ENCODE measurements at regions not wholly inside any gene's neighbourhood (a gene's known extent, or its start where the extent isn't known, plus 50 kb on each side); places are given as distances from the start of the nearest gene placed in this dataset.

DNA sequence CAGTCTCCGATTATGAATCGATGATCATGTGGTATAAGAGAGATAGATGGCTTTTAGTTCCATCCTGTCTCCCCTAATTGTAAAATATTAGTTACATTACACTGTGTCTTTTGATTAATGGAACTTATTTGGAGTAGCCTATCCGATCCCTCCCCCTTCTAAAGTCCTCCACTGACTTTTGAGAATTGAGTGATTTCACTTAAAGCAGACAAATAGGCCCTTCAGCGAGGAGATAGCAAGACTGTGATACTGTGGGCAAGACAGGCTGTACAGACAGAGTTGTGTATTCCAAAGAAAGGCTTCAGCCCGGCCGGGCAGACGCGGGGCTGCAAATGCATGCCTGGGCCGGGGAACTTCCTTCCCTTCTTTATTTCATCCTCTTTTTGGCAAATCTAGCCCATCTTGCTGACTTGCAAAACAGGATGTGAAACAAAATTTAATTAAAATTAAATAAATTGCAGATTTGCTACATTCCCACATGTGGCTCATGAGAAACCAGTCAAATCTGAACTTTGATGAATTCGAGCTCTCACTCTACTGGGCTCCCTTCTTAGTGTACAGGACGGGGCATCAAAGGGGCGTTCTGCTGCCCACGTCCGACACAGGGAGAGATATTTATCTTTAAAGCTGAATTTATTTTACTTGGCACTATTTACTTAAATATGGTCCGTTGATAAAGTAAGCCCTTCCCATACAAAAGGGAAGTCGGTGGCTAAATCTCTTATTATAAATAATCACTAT lies 314.8 kb downstream of the ZNF536 start:
- peak in 1 of 2 donors; percentile 62 for DNase-seq (ENCODE audit: low spot score in 2 of 2)
- peaks cover 15% of the 10 kb centered on the region for H3K4me1 ChIP-seq
- no peak for TF ChIP-seq POLR2A (IDR thresholded peaks at IDR 0.05)
- no peak for TF ChIP-seq POLR2AphosphoS5 (IDR thresholded peaks at IDR 0.05)
- no peak for TF ChIP-seq EP300 (IDR thresholded peaks at IDR 0.05)
- no peak for TF ChIP-seq CTCF (IDR thresholded peaks at IDR 0.05)
- no peaks in the 10 kb centered on the region for H3K9me3 ChIP-seq
- H3K27ac ChIP-seq, result peak overlapping the region; percentile 28
- H3K27me3 ChIP-seq, result peaks cover 30% of the 10 kb centered on the region
- 37% methylated on average over 16 of the region's 16 CpGs for WGBS
- H3K36me3 ChIP-seq, result no peaks in the 10 kb centered on the region
- peak overlapping the region; percentile 28 for H3K4me3 ChIP-seq

DNA sequence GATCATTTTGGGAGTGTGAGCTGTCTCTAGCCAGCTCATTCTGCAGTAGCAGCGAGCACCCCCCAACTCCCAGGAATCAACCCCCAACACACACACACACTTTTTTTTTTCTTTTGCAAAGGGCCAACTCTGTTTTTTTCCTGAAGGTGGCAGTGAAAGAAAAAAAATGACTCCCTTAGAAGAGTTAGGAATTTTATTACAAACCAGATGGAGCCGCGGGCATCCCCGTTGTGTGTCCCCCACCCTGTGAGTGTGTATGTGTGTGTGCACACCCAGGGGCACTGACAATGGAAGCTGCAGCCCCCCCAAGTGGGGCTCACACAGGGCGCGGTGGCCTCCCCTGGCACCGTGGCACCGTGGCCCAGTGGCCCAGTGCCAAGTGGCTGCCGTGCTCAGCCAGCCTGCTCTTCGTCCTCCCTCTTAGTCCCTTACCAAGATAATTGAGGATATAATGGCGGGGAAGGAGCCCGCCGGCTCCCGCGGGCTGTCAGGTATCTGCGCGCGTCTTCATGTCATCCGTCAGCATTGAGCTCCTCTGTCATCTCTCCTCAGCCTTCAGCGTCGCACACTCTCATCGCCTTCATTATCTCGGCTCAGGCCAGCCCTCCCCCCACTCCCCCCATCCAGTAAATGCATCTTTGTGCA lies 314.1 kb downstream of the ZNF536 start:
- peak in 1 of 2 donors; percentile 32 for DNase-seq (ENCODE audit: low spot score in 2 of 2)
- no peak for TF ChIP-seq EP300 (IDR thresholded peaks at IDR 0.05)
- no peak for TF ChIP-seq CTCF (IDR thresholded peaks at IDR 0.05)
- no peak for TF ChIP-seq POLR2AphosphoS5 (IDR thresholded peaks at IDR 0.05)
- no peak for TF ChIP-seq POLR2A (IDR thresholded peaks at IDR 0.05)
- Histone ChIP-seq H3K9me3 (no peaks in the 10 kb centered on the region), H3K36me3 (no peaks in the 10 kb centered on the region), H3K4me1 (peaks cover 10% of the 10 kb centered on the region), H3K27me3 (peaks cover 28% of the 10 kb centered on the region), H3K27ac (peak overlapping the region; percentile 28), H3K4me3 (peak overlapping the region; percentile 28)
- WGBS, result 67% methylated on average over 20 of the region's 23 CpGs

DNA sequence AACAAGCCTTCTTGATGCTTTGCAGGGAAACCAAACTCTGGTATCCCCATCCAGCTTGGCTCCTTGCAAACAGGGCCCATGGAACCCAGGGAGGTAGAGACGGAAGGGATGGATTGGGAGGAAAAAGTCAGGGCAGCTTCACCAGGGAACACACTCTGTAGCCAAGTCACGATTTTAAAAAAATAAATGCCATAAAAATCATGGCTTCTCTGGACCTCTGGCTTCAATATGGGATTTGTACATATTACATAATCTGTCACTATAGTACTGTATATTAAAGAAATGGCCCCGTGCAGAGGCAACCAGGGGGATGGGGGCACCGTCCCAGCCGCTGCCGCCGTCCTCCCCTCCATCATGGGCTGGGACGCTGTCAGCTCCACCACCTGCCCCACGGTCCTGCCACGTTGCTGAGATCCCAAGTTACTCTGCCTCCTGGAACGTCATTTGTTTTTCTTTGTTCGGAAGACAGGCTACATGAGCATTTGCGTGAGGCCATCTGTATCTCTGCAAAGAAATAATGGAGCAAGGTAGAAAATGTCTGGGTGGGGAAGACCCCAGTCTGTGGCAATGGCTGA lies 313.3 kb downstream of the ZNF536 start:
- Histone ChIP-seq H3K9me3 (no peaks in the 10 kb centered on the region), H3K36me3 (no peaks in the 10 kb centered on the region), H3K27me3 (peaks cover 26% of the 10 kb centered on the region), H3K4me1 (peaks cover 10% of the 10 kb centered on the region), H3K27ac (no peak overlapping the region), H3K4me3 (no peak overlapping the region)
- TF ChIP-seq EP300 (IDR thresholded peaks at IDR 0.05), result no peak
- TF ChIP-seq POLR2A (IDR thresholded peaks at IDR 0.05), result no peak
- TF ChIP-seq CTCF (IDR thresholded peaks at IDR 0.05), result no peak
- TF ChIP-seq POLR2AphosphoS5 (IDR thresholded peaks at IDR 0.05), result no peak
- WGBS, result 83% methylated on average over 13 of the region's 13 CpGs
- no peak for DNase-seq (ENCODE audit: low spot score in 2 of 2)

DNA sequence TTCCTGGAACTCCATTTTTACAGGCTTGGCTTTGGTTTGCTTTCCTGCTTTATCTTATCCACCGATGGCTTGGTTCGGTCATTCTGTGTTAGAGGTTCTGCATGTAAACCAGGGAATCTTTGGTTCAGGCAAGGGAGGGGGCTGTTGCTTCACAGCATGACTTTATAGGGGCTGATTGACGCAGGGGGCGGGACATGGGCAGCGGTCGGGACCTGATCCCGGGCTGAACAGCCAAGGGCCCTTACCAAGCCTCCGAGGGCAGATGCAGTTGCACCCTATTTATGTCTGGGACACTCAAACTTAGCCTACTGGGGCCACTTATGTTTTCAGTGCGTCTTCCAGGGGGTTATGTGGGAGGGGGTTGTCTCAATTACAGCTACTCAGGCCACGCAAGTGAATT lies 312.4 kb downstream of the ZNF536 start:
- peaks cover 30% of the 10 kb centered on the region for H3K27me3 ChIP-seq

More for the DNA sequence above, 312.4 kb downstream of the ZNF536 start:
- Histone ChIP-seq H3K27ac (no peak overlapping the region), H3K4me3 (no peak overlapping the region), H3K36me3 (no peaks in the 10 kb centered on the region), H3K4me1 (peaks cover 10% of the 10 kb centered on the region), H3K9me3 (no peaks in the 10 kb centered on the region)
- WGBS, result 87% methylated on average over 10 of the region's 10 CpGs
- DNase-seq (ENCODE audit: low spot score in 2 of 2), result no peak
- TF ChIP-seq CTCF (IDR thresholded peaks at IDR 0.05) (no peak), POLR2A (IDR thresholded peaks at IDR 0.05) (no peak), POLR2AphosphoS5 (IDR thresholded peaks at IDR 0.05) (no peak), EP300 (IDR thresholded peaks at IDR 0.05) (no peak)
